ENCODE measurements at regions not wholly inside any gene's neighbourhood (a gene's known extent, or its start where the extent isn't known, plus 50 kb on each side); places are given as distances from the start of the nearest gene placed in this dataset.
A peak's percentile ranks its signal among the peaks of the same experiment; 100 is the strongest.

GRCh38 chr11:112790286-112790685, 170.9 kb upstream of the NCAM1 start:
- DNase-seq (ENCODE audit: low read depth): no peak
- TF ChIP-seq CTCF (IDR thresholded peaks at IDR 0.05; ENCODE audit: control insufficient read depth, insufficient read depth, low read depth, low read length, missing control alignments): no peak
- H3K4me3 ChIP-seq (ENCODE audit: control insufficient read depth, low read depth, low read length): no peak overlapping the region

DNA sequence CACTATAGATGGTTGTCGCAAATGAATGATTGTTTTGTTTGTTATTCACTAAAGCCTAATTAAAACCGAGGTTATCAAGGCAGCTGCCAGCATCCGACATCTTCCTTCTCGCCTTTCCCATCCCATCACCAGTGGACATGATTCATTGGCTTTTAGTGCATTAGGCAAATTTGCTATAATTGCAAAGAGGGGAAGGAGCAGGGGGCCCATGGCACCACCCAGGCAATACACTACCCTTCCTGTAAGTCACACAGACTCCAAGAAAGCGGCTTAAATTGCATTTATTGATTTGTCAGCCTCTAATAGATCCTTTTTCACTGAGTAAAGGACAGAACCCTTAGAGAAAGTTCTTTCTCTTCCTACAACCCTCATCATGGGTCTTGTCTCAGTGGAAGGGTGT, 169.2 kb upstream of the NCAM1 start:
- no peak overlapping the region for H3K4me3 ChIP-seq (ENCODE audit: control insufficient read depth, low read depth, low read length)
- no peak for TF ChIP-seq CTCF (IDR thresholded peaks at IDR 0.05; ENCODE audit: control insufficient read depth, insufficient read depth, low read depth, low read length, missing control alignments)
- DNase-seq (ENCODE audit: low read depth): no peak

- H3K4me3 ChIP-seq (ENCODE audit: control insufficient read depth, low read depth, low read length): no peak overlapping the region
- DNase-seq (ENCODE audit: low read depth): no peak
- no peak for TF ChIP-seq CTCF (IDR thresholded peaks at IDR 0.05; ENCODE audit: control insufficient read depth, insufficient read depth, low read depth, low read length, missing control alignments)
Observed at GRCh38 chr11:112793416-112793815, 167.8 kb upstream of the NCAM1 start.

GRCh38 chr11:112794331-112794846, 166.8 kb upstream of the NCAM1 start:
- DNase-seq (ENCODE audit: low read depth): no peak
- no peak for TF ChIP-seq CTCF (IDR thresholded peaks at IDR 0.05; ENCODE audit: control insufficient read depth, insufficient read depth, low read depth, low read length, missing control alignments)
- no peak overlapping the region for H3K4me3 ChIP-seq (ENCODE audit: control insufficient read depth, low read depth, low read length)

DNA sequence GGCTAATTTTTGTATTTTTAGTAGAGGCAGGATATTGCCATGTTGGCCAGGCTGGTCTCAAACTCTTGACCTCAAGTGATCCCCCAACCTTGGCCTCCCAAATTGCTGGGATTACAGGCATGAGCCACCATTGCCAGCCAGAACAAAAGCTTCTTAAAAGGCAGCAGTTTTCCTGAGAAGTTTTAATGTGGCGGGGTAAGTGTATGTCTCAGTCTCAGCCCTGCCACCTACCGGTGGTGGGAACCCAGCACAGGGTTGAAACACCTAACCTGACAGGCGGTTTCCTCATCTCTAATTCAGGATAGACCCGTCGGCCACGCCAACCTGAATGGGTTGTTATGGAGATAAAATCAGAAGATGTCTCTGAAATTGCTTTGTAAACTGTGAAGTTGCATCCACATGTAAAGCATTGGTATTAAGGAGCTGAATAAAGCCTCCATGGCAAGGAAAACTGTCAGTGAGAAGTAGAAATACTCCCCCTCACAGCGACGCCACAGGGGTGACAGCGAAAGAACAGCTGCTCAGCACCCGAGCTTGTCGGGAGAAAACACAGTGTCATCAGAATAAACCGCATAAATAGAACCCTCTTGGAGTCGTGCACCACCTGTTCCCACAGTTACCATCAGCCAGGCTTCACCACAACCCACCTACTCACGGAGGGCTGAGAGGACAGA, 165.9 kb upstream of the NCAM1 start:
- peak; percentile 68 for TF ChIP-seq CTCF (IDR thresholded peaks at IDR 0.05; ENCODE audit: control insufficient read depth, insufficient read depth, low read depth, low read length, missing control alignments)
- H3K4me3 ChIP-seq (ENCODE audit: control insufficient read depth, low read depth, low read length): no peak overlapping the region
- DNase-seq (ENCODE audit: low read depth): no peak

DNA sequence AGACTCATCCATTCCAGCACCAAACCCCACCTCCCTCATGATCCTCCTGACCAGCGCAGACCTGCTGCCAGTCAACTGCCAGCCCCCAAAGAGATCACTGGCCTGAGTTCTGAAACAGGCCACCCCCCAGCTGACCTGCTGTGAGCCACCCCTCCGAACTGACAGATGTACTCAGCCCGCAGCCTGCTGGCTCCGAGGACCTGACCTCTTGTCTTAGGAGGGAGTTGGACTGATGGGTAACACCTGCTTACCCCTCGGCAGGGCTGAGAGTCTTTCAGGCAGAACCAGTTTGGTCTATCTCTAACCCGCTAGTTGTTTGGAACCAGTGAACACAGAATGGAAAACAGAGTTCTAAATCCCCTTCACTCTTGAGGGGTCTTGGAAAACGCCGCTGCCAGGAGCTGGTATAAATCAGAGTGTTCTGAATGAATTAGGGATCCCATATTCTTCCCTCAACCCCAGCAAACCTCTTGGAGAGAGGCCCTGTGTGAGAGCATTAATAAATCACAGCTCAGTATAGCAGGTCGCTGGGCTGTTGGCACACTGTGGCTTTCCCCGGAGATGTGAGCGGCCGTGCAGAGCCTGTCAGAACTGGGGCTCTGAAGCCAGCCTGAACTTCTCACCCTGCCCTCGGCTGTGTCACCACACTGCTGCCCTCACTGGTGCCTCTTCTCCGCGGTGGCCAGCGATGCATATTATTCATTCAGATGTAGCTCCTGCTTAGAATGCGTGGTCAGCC, 165.1 kb upstream of the NCAM1 start:
- DNase-seq (ENCODE audit: low read depth): no peak
- TF ChIP-seq CTCF (IDR thresholded peaks at IDR 0.05; ENCODE audit: control insufficient read depth, insufficient read depth, low read depth, low read length, missing control alignments): no peak
- H3K4me3 ChIP-seq (ENCODE audit: control insufficient read depth, low read depth, low read length): no peak overlapping the region
